ENCODE measurements at regions not wholly inside any gene's neighbourhood (a gene's known extent, or its start where the extent isn't known, plus 50 kb on each side); places are given as distances from the start of the nearest gene placed in this dataset.

DNA sequence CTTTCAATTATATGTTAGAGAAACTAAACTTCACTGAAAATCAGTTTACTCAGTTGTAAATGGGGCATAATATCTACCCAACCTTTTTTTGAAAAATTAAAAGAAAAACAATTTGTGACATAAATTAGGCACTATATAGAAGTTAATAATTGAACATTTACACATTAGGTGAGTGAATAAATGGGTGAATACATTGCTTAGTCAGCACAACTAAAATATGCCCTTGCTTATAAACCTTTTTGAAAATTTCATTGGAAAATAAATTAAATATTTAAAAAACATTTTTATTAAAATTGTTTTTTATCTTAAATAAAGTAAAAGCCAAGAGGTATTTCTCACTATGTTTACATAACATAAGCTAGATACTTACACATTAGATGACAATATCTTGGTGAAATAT is 994.5 kb upstream of the TENM4 start:
- no peak for DNase-seq (ENCODE audit: low spot score)

DNA sequence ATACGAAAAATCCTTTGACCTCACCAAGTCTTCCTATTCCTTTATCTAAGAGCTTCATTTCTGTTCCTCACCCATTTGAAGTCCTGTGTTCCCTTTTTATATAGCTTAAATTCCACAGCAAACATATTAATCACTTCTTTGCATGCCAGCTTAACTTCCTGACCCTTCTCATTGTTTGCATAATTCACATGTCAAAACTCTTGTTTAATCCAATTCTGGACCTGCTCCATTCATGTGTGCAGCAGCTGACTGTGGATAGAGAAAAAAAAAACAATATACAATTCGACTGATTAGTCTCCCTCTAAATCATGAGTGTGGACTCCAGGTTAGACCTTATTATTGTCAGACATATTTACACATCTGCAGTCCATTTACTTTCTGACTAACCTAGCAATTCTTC is 991.2 kb upstream of the TENM4 start:
- DNase-seq (ENCODE audit: low spot score): no peak

DNA sequence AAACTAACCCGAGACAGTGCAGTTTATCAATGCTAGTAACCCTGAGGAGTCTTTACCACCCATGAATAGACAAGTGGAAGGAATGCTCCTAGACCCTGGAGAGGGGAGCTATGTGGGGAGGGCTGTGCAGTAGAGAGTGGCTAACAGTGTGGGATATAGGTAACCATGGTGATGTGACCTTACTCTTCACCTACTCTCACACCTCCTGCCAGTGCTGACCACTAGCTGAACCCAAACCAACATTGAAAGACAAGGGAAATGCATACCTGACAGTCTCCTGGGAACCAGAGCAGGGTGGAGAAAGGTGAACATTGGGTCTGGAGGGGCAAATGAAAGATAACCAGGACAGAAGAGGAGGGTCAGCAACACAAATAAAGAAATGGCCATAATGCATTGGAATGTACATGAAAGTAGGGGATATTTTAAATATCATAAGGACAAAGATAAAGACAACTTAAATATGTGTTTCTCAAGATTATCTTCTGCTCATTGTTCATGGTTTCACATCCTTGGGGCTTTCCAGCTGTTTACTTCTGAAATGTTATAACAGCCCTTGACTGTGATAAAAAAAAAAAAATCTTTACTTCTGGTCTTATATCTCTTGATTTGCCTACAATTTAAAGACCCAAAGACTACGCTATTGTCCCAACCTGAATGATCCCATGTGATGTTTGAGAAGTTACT is 983.3 kb upstream of the TENM4 start:
- no peak for DNase-seq (ENCODE audit: low spot score)

DNA sequence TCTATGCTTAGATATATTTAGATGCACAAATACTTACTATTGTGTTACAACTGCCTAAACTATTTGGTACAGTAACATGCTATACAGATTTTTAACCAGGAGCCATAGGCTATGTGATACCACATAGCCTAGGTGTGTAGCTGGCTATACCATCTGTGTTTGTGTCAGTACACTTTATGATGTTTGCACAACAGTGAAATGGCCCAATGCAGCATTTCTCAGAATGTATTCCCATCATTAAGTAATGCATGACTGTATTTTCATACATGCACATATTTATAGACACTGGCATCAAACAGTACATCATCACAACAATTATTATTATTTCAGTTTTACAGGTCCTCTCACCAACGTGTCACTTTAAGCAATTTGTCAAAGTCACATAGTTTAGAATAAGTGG is 979.5 kb upstream of the TENM4 start:
- DNase-seq (ENCODE audit: low spot score): no peak

DNA sequence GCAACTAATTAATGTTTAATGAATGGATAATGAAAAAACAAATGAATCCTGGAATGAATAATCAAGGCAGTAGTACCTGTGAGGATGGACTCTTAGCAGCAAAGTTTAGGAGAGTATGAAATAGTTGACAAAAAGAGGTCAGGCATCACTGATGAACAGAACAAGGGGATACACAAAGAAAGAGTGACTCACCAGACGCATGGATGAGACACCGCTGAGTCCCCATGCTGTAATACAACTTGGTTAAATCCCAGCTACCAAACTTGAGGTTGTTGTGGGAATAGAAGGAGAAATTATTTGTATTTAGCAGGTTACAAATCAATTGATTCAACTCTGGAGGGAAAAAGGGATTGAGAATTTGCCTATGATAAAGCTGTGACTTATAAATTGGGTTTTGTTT is 976.9 kb upstream of the TENM4 start:
- DNase-seq (ENCODE audit: low spot score): peak; percentile 20

DNA sequence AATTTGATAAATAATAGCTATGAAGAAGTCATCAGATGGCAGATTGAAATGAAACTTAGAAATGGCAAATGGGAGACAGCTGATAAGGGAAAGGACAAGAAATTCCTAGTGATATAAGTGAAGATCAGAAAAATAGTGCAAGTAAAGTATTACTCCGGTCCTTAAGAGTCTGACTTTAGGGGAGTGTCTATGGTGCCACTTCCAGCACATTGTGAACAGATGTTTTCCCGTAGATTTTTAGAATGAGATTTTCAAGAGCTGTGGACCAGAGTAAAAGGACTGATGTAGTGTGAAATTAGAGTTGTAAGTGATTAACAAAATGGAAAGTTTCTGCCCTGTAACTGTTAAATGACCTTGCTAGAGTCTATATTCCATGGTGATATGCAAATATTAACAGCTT is 974.8 kb upstream of the TENM4 start:
- no peak for DNase-seq (ENCODE audit: low spot score)

DNA sequence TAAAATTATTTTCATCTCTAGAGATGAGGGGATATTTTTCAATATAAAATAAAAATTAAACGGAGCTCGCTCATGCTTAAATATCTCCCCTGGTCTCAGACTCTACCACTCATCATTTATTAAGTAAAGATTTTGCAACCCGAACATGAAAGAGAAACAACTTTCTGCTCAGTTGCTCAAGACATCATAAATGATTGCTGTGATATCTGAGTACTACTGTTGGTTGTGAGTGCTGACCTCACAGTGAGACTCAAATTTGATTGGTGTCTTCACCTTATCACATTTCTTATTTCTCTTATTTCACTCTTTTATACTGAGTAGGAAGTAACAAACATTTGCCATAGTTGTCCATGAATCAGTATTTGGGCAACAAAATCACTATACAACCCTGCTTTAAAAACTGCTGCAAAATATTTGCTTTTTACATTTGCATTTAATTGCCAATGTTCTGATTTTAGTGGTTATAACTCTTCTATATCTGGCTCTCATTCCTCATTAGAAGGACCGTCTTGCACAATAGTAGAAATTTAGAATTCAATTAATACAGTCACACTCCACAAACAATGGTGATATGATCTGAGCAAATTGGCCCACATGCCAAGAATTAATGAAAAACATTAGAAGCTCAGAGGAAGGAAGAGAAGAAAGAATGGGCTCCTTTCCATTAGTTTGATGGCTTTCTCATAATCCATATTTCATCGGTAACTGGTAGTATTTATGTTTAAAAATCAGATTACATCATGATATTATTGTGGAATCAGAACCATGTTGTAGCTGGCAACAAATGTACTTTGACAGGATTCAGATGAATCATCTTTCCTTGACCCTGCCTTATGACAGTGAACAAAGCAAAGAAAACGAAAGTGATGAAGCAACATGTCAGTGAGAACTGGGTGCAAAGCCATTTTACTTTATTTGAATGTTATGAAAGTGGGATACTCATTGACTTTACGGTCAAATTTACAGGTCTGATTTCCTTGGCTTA is 973.6 kb upstream of the TENM4 start:
- peak; percentile 3 for DNase-seq (ENCODE audit: low spot score)

DNA sequence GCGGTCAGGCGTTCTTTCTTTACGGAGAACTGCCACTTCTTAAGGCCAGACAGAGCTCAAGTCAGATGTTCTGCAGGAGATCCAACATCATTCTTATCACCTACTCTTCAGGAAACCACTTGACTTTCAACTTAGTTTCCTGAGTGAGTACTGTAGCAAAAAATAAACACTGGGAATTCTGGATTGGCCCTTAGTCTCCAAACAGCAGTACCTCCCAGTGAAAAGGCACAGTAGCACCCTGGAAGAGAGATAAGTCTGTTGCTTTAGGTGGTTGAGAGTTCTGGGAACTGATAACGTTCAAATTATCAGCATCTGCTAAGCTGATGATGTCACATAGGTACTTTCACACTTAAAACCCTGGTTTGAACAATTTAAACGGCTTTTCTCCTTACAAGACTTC is 971.8 kb upstream of the TENM4 start:
- no peak for DNase-seq (ENCODE audit: low spot score)

DNA sequence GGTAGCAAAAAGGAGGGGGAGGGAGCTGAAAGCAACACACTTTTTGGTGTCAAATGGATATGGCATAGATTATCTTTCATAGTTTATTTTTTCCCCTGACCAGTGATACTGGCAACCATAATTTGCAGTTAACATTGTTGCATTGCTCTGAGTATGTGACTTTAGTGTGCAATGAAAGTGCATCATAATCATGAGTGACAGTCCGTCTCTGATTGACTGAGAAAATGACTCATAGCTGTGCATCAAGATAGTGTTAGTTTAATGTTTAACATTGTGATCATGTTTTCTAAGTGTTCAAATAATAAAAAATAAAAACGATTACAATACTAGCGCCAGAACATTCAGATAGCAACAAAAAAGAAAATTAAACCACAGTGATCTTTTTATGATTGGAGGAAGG is 952.4 kb upstream of the TENM4 start:
- peak; percentile 9 for DNase-seq (ENCODE audit: low spot score)

DNA sequence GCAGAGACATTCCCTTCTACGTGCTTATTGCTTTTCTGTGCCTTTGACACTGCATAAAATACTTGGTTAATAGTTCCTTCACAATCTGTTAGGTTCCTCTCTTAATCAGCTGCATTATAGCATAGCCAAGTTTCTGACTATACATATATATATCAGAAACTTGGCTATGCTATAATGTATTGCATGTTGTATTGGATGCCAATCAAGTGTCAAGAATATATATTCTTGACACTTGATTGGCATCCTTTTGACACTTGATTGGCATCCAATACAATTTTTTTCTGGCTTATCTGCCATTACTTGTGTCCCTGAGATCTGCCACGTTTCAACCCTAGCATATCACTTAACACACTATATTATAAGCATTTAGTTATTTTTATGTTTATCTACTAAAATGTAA is 949.7 kb upstream of the TENM4 start:
- DNase-seq (ENCODE audit: low spot score): no peak

DNA sequence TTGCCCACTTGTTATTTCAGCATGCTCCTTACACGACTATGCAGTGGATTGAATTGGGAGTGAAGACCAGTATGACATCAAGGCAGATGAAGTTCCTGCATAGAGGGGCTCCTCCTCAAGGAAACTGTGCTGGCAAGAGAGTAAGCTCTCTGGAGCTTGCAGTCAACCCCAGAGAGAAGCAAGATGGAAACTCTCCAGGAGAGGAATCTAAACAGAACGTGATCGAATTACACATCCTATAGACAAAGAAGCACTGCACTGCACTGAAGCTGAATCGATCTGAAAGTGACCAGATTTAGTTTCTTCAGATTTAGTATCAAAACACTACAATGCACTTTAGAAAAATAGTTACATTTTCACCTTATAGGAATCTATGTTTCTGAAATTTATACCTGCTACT is 947.7 kb upstream of the TENM4 start:
- DNase-seq (ENCODE audit: low spot score): no peak

DNA sequence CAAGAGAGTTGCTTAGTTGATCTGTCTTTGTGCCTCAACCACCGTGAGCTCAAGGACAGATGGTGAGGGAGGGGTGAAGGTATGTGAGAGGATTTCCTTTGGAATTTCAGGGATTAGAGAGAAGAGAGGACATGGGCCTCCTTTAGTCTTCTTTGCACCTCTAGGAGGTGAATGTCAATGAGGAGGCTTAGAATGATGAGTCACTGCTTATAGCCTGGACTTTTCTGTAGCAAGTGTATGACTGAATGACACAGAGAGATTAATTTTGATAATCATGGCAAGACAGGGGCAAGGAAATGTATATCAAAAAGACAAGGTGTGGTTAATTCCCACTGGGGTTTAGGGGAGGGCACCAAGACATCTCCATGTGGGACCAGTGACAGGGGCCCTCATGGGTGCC is 947.3 kb upstream of the TENM4 start:
- peak; percentile 8 for DNase-seq (ENCODE audit: low spot score)

DNA sequence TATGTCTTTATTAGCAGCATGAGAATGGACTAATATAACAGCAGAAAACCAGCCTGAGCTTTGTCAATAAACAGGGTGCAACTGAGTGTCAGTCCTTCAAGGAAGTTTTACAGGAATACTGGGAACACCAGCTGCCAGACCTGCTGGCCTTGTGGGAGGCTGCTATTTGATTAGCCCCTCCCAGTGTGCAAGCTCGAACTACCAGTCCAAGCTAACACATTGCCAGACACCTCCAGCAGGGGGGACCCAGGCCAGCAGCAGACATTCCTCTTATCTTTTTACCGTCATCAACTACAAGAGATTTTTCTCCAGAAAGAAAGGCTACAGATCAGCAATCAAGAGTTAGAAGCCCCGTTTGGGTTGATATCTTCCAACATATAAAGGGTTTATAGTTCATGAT is 942.8 kb upstream of the TENM4 start:
- no peak for DNase-seq (ENCODE audit: low spot score)

DNA sequence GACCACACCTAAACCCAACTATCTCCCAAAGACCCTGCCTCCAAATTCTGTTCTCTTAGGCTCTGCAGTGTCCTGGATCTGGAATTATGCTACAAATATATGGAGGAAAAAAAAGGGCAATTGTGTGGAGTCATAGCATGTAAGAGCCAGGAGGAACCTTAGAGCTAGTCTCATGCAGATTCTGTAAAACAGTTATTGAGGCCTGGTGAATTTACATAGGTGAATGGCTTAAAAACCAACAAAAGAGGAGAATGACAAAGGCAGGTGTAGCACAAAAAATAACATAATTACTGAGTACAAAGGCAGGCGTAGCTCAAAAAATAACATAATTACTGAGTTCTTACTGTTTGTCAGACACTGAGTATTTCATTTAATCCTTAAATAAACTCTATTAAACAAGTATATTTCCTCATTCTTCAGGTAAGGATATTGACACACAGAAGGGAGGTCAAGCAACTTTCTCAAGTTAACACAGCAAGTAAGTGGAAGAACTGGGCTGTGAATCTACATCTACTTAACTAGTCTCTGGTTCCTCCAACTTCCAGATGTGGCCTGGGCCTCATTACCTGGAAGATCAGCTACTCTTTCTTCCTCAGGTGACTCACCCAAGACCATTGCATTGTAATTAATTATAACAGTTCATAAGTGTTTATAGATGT is 938.9 kb upstream of the TENM4 start:
- no peak for DNase-seq (ENCODE audit: low spot score)

DNA sequence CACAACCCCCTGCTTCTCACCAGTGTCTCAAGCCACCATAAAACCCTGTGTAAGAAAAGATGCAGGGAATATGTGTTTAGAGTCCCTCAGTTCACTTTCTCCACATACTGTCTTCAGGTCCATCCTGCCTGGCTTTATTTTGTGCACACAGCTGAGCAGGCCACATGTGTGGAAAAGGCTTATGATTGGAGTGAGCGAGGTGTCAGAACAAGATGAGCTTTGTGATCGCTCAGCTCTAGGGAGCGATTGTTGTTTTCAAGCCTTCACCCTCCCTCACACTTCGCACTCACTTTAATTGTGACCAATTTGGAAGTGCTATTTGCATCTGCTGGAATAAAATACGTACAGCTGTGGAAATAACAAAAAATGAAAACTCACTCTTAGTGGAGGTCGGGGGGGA is 931.1 kb upstream of the TENM4 start:
- no peak for DNase-seq (ENCODE audit: low spot score)

DNA sequence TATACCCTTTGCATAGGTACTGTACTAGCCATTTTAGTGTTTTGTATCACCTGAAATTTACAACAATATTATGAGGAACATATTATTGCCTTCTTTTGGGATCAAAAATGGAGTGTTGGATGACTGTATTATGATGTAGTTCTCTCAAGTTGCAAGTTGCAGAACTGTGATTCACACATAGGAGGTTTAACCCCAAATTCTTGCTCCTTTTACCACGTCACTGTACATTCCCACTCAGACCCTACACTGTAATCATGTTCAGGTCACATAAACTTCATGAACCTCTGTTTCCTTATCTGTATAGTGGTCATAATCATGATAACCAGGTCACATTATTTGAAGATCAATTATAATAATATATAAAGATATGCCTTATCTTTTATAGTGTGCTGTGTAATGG is 925.1 kb upstream of the TENM4 start:
- DNase-seq (ENCODE audit: low spot score): no peak

DNA sequence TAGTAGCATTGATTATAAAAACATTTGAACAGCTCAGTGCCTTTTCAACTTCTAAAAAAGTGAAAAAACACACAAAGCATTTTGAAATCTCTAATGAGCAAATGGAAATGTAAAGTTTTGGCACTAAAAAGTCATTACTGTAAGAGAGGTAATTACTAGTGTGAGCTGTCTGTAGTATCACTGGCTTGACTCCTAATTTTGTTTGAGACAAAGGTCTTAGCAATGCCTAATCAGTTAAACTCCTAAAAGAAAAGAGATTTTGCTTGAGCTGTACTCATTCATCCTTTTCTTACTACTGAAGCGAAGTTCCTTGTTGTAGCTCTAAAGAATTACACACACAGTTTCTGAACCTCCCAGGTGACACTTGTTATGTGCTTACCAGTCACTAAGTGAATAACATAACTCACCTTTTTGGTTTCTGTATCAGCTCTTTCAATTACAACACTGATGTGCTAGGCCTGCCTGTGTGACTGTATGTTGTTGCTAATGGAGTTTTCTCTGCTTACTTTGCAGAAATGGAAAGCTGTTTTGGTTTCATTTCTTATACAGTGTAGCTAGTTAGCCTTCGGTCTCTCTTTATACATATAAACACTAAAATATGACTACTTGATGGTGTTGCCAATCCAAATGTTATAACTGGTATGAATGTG is 924.4 kb upstream of the TENM4 start:
- DNase-seq (ENCODE audit: low spot score): peak; percentile 22

DNA sequence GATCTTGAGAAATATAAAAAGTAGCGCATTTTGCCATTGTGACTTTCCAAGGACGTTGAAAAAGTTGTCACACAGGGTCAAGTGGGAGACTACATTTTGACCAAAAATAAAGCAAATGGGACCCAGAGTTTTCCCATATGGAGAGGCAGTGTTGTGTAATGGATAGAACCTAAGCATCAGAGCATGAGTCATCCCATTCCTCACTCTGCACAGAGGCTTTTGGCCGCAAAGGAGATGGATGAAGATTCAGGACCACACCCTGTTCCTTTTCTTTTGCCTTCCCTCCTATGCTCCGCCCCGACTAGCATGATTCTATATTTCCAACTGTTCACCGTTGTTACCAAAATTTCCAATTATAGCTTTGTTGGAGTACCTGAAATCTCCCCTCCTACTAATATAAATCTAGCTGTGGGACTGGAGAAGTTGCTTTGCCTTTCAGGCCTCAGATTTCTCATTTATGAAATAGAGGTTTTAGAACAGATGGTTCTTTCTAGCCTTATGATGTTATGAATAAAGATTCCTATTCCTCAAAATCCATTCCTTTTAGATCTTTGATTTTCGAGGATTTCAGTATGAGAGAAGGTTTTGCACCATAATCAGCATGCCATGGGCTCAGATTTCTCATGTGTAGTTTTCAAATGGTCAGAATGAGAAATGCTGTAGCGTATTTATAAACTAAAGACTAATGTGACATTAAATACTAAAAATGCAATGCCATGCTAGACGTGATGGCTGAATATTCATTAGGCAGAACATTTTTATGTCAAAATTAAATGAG is 921.9 kb upstream of the TENM4 start:
- no peak for DNase-seq (ENCODE audit: low spot score)

DNA sequence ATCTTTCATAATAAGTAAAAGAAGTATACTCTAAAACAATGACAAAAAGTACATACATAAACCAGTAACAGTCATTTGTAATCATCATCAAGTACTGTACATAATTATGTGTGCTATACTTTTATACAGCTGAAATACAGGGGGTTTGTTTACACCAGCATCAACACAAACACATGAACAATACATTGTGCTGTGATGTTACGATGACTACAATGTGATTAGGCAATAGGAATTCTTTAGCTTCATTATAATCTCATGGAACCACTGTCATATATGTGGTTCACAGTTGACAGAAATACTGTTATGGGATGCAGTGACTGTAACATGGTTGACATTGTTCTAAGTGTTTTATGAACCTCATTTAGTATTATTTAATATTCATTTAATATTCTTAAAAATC is 914.4 kb upstream of the TENM4 start:
- no peak for DNase-seq (ENCODE audit: low spot score)

DNA sequence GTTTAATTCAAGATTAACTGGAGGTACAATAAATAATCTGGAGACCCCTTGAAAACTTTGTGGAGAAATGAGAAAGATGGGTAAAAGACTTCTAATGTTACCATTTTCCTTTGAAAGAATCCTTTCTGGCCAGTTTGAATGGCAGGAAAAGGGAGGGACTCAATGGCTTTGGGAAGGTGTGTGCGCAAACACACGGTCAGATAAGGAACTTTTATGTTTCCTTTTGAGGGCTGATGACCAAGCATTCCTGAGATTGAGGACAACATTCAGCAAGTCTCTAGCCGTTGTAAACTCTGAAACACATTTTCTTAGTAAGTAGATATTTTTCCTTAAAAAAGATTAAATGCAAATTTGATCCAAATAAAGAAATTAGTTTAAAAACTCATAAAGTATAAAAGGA is 909.7 kb upstream of the TENM4 start:
- no peak for DNase-seq (ENCODE audit: low spot score)

DNA sequence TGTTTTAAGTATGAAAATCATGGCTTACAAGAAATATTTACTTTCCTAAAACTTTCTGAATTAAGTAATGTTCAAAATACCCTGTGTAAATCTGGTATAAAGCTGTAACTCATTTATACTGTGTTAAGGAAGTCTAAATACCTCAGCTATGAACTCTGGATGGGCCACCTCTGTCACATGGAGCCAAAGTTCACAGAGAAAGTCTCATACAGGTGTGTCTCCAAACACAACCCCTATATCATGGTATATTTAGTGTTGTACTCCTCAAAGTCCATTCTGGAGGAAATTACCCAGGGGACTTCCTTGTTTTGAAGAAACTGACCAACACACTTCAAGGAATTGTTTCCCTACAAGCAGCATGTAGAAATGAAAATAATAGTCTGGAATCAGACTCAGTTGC is 909.2 kb upstream of the TENM4 start:
- no peak for DNase-seq (ENCODE audit: low spot score)

All from kidney tubule cell (primary cell).